Peyer's patch (tissue), 4 donors: ENCODE measurements at regions not wholly inside any gene's neighbourhood (a gene's known extent, or its start where the extent isn't known, plus 50 kb on each side); places are given as distances from the start of the nearest gene placed in this dataset.

Experiments
- DNase-seq, 3 donors: peaks; one replicate each; pipeline ENCODE4 v3.0.0-alpha.2; 2017 to 2019
- H3K27ac ChIP-seq, 4 donors: fragments of 200-600 bp; sonication (generic); one replicate each; pipeline ENCODE4 v1.5.1; 2016 to 2019
- H3K27me3 ChIP-seq, 2 donors: fragments of 200-600 bp; sonication (generic); one replicate each; pipeline ENCODE4 v1.5.1; 2019
- H3K36me3 ChIP-seq, 3 donors: fragments of 200-600 bp; sonication (generic); one replicate each; pipeline ENCODE4 v1.5.1; 2016 to 2019
- H3K4me1 ChIP-seq, 4 donors: fragments of 200-600 bp; sonication (generic); one replicate each; pipeline ENCODE4 v1.5.1; 2016 to 2019
- H3K4me3 ChIP-seq, 4 donors: fragments of 200-600 bp; sonication (generic); 1 replicate in 3 of 4; 2 replicates in 1 of 4; pipeline ENCODE4 v1.5.1; 2016 to 2019; ENCODE audit warnings: mild to moderate bottlenecking in 1 of 4
- H3K9me3 ChIP-seq, 4 donors: fragments of 200-600 bp; sonication (generic); one replicate each; pipeline ENCODE4 v1.5.1; 2016 to 2019; ENCODE audit warnings: mild to moderate bottlenecking in 1 of 4
- CTCF ChIP-seq, 6 experiments: fragments of 450-650 bp in 4 of 6; fragments of 200-600 bp in 2 of 6; sonication (generic) in 1 of 6; IDR thresholded peaks; one replicate each; pipeline ENCODE4 v1.5.1; 2017 to 2019; ENCODE audit warnings: antibody characterized with exemption in 6 of 6, mild to moderate bottlenecking in 3 of 6, moderate library complexity in 1 of 6
- POLR2A ChIP-seq, 2 donors: fragments of 450-650 bp; IDR thresholded peaks; one replicate each; pipeline ENCODE4 v1.5.1; 2017; ENCODE audit warnings: antibody characterized with exemption in 2 of 2, mild to moderate bottlenecking in 2 of 2, moderate library complexity in 2 of 2

DNA sequence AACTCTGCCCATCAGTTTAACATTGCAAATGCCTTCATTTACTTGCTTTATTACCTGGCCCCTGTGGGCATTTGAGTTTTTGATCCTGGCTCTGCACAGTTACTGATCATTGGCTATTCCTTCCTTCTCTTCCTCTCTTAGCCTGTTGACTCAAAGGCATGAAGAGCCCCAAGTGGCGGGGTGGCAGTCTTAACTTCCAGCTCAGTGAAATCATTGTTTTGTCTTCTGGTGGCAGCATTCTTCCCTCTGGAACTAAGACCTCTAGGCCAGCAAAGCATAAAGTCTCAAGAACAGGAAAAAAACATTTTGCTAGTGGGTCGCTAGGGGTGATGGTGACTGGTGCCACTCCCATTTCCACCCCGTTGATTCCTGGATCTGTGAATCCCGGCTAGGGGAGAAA, 52.3 kb upstream of the MRTFB start:
- no peak overlapping the region for H3K4me3 ChIP-seq
- H3K27ac ChIP-seq, result no peak overlapping the region
- H3K27me3 ChIP-seq, result no peaks in the 10 kb centered on the region
- no peaks in the 10 kb centered on the region for H3K9me3 ChIP-seq
- TF ChIP-seq CTCF (IDR thresholded peaks at IDR 0.05) (no peak), POLR2A (IDR thresholded peaks at IDR 0.05) (no peak)
- H3K4me1 ChIP-seq, result peaks cover 0 to 4% (median 0%) of the 10 kb centered on the region in 4 donors
- DNase-seq, result no peak
- no peaks in the 10 kb centered on the region for H3K36me3 ChIP-seq

- H3K4me1 ChIP-seq, result no peaks in the 10 kb centered on the region
- TF ChIP-seq CTCF (IDR thresholded peaks at IDR 0.05) (no peak), POLR2A (IDR thresholded peaks at IDR 0.05) (no peak)
- DNase-seq, result no peak
These were observed 51.0 kb upstream of the MRTFB start for GRCh38 chr16:14020141-14020540.

More at GRCh38 chr16:14020141-14020540, 51.0 kb upstream of the MRTFB start:
- Histone ChIP-seq H3K36me3 (no peaks in the 10 kb centered on the region), H3K9me3 (no peaks in the 10 kb centered on the region), H3K27me3 (no peaks in the 10 kb centered on the region), H3K4me3 (no peak overlapping the region), H3K27ac (no peak overlapping the region)
